SU-DHL-6 (cell line): ENCODE measurements at regions not wholly inside any gene's neighbourhood (a gene's known extent, or its start where the extent isn't known, plus 50 kb on each side); places are given as distances from the start of the nearest gene placed in this dataset.
A peak's percentile ranks its signal among the peaks of the same experiment; 100 is the strongest.

Experiments
- H2AFZ ChIP-seq: fragments of 200-600 bp; sonication (generic); 2 replicates; pipeline ENCODE4 v1.6.1; 2014; ENCODE audit warnings: low read depth, mild to moderate bottlenecking, moderate library complexity, mixed read lengths, antibody characterized with exemption, low read length; ENCODE audit not compliant: severe bottlenecking
- H3F3A ChIP-seq: fragments of 200-600 bp; shearing (Covaris generic); 2 replicates; pipeline ENCODE4 v1.6.0; 2016; ENCODE audit warnings: antibody characterized with exemption, mild to moderate bottlenecking; ENCODE audit not compliant: insufficient read depth
- H3K27ac ChIP-seq: fragments of 200-600 bp; sonication (generic); 2 replicates; pipeline ENCODE4 v1.5.1; 2016; ENCODE audit warnings: low read depth, mild to moderate bottlenecking, low read length, moderate library complexity, mixed read lengths
- H3K27me3 ChIP-seq: fragments of 200-600 bp; sonication (generic), shearing (Covaris generic); 2 replicates; pipeline ENCODE4 v1.6.0; 2014; ENCODE audit warnings: mild to moderate bottlenecking, low read length
- H3K36me3 ChIP-seq: fragments of 200-600 bp; sonication (generic); 2 replicates; pipeline ENCODE4 v1.6.1; 2014; ENCODE audit warnings: mild to moderate bottlenecking, low read length, mixed read lengths
- H3K4me2 ChIP-seq: fragments of 300-600, 200-600 bp; shearing (Covaris generic), sonication (generic); 2 replicates; pipeline ENCODE4 v1.6.0; 2014; ENCODE audit warnings: low read length, low read depth, mild to moderate bottlenecking; ENCODE audit not compliant: poor library complexity, severe bottlenecking
- H3K4me3 ChIP-seq: fragments of 200-600 bp; sonication (generic); 2 replicates; pipeline ENCODE4 v1.5.1; 2014; ENCODE audit warnings: antibody characterized with exemption, low read length, mild to moderate bottlenecking, mixed read lengths; ENCODE audit not compliant: insufficient read depth, poor library complexity, severe bottlenecking
- H3K79me2 ChIP-seq: fragments of 200-600 bp; sonication (generic); 2 replicates; pipeline ENCODE4 v1.6.1; 2014; ENCODE audit warnings: mild to moderate bottlenecking, low read length, moderate library complexity; ENCODE audit not compliant: insufficient read depth
- H3K9ac ChIP-seq: fragments of 200-600 bp; sonication (generic); 2 replicates; pipeline ENCODE4 v1.7.0; 2014; ENCODE audit warnings: mild to moderate bottlenecking, low read length
- H3K9me2 ChIP-seq: fragments of 200-600 bp; sonication (generic); replicated peaks from 2 replicates; pipeline ENCODE4 v1.6.1; 2014; ENCODE audit warnings: low read length; ENCODE audit not compliant: insufficient read depth
- H3K9me3 ChIP-seq: fragments of 200-600 bp; sonication (generic); 2 replicates; pipeline ENCODE4 v1.6.1; 2014; ENCODE audit warnings: low read length, mixed read lengths; ENCODE audit not compliant: insufficient read depth
- H4K20me1 ChIP-seq: fragments of 200-600 bp; sonication (generic); 2 replicates; pipeline ENCODE4 v1.6.1; 2014; ENCODE audit warnings: low read depth, mild to moderate bottlenecking, antibody characterized with exemption, low read length, moderate library complexity, mixed read lengths
- EZH2phosphoT487 ChIP-seq: fragments of 200-600 bp; sonication (generic), shearing (Covaris generic); conservative IDR thresholded peaks from 2 replicates; pipeline ENCODE4 v1.6.1; 2018; ENCODE audit warnings: mild to moderate bottlenecking, antibody characterized with exemption, low read length, moderate library complexity, mixed read lengths
- TF ChIP-seq, protein P1 (sequence below): fragments of 200-600 bp; sonication (generic); IDR thresholded peaks from one replicate; pipeline ENCODE4 v1.5.1; 2017; ENCODE audit warnings: antibody characterized with exemption, mild to moderate bottlenecking, low read length, moderate library complexity; ENCODE audit not compliant: insufficient read depth, poor library complexity, severe bottlenecking

GRCh38 chr4:53906606-53907190, 157.7 kb downstream of the CHIC2 start:
- Histone ChIP-seq H3F3A (no peaks in the 10 kb centered on the region), H2AFZ (no peak overlapping the region), H3K4me2 (no peak overlapping the region), H3K79me2 (no peaks in the 10 kb centered on the region), H3K36me3 (no peaks in the 10 kb centered on the region), H3K27me3 (no peaks in the 10 kb centered on the region), H3K9me3 (no peaks in the 10 kb centered on the region), H4K20me1 (no peaks in the 10 kb centered on the region), H3K4me3 (no peak overlapping the region), H3K9ac (no peak overlapping the region), H3K27ac (no peak overlapping the region), H3K9me2 (no peaks in the 10 kb centered on the region)
- TF ChIP-seq EZH2phosphoT487, result no peak
- TF ChIP-seq, protein P1, sequence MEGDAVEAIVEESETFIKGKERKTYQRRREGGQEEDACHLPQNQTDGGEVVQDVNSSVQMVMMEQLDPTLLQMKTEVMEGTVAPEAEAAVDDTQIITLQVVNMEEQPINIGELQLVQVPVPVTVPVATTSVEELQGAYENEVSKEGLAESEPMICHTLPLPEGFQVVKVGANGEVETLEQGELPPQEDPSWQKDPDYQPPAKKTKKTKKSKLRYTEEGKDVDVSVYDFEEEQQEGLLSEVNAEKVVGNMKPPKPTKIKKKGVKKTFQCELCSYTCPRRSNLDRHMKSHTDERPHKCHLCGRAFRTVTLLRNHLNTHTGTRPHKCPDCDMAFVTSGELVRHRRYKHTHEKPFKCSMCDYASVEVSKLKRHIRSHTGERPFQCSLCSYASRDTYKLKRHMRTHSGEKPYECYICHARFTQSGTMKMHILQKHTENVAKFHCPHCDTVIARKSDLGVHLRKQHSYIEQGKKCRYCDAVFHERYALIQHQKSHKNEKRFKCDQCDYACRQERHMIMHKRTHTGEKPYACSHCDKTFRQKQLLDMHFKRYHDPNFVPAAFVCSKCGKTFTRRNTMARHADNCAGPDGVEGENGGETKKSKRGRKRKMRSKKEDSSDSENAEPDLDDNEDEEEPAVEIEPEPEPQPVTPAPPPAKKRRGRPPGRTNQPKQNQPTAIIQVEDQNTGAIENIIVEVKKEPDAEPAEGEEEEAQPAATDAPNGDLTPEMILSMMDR, result no peak

GRCh38 chr4:53905941-53906377, 158.4 kb downstream of the CHIC2 start:
- Histone ChIP-seq H3K27ac (no peak overlapping the region), H3K4me3 (no peak overlapping the region), H3K27me3 (no peaks in the 10 kb centered on the region), H3K9ac (no peak overlapping the region), H4K20me1 (no peaks in the 10 kb centered on the region), H3K4me2 (peak overlapping the region; percentile 24), H3K79me2 (no peaks in the 10 kb centered on the region), H2AFZ (no peak overlapping the region), H3F3A (no peaks in the 10 kb centered on the region), H3K9me2 (no peaks in the 10 kb centered on the region), H3K9me3 (no peaks in the 10 kb centered on the region), H3K36me3 (no peaks in the 10 kb centered on the region)
- no peak for TF ChIP-seq EZH2phosphoT487
- TF ChIP-seq, protein P1, result no peak

DNA sequence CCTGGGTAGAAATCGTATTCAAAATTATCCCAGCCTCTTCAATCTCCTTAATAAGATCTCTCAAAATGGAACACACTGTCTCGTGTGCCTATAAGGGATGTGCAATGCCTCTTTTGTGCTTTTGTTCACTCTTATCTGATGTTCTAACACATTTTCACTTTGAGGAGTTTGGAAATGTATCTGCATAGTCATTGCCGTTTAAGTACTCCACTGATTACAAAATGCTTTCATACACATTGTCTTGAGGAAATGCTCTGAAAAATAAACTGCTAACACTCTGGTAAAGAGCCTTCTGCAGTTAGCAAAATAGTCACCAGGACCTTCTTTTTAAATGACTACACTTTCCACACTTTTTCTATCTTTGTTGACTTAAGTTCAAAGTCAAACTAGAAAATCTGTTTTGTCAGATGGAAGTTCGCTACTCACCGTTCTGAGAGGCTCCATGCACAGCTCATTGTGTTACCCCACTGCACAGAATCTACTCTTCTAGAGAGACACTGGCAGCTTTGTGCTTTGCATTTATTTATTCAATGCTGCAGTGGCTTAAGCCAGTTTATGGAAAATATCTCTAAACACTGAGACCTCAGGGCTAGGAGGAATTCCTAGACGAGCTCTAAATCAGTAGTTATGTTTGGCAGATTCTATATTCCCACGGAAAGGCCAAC, 159.0 kb downstream of the CHIC2 start:
- Histone ChIP-seq H3K36me3 (no peaks in the 10 kb centered on the region), H3K9me3 (no peaks in the 10 kb centered on the region), H3K4me3 (no peak overlapping the region), H4K20me1 (no peaks in the 10 kb centered on the region), H3K4me2 (no peak overlapping the region), H2AFZ (no peak overlapping the region), H3K27ac (no peak overlapping the region), H3F3A (no peaks in the 10 kb centered on the region), H3K9me2 (no peaks in the 10 kb centered on the region), H3K9ac (no peak overlapping the region), H3K27me3 (no peaks in the 10 kb centered on the region), H3K79me2 (no peaks in the 10 kb centered on the region)
- TF ChIP-seq EZH2phosphoT487, result no peak
- TF ChIP-seq, protein P1, result no peak
